ENCODE measurements at regions not wholly inside any gene's neighbourhood (a gene's known extent, or its start where the extent isn't known, plus 50 kb on each side); places are given as distances from the start of the nearest gene placed in this dataset.

GRCh38 chr1:209431402-209431801 lies 152.1 kb upstream of the CAMK1G start:
- no peaks in the 10 kb centered on the region for H3F3A ChIP-seq (ENCODE audit: insufficient read depth, low read length, poor library complexity, severe bottlenecking)

GRCh38 chr1:209431813-209432442 lies 151.6 kb upstream of the CAMK1G start:
- H3F3A ChIP-seq (ENCODE audit: insufficient read depth, low read length, poor library complexity, severe bottlenecking), result no peaks in the 10 kb centered on the region
- H4K20me1 ChIP-seq (ENCODE audit: insufficient read depth), result no peaks in the 10 kb centered on the region
- no peak overlapping the region for H2AFZ ChIP-seq (ENCODE audit: low read depth, low read length)
- H3K9me3 ChIP-seq (ENCODE audit: low read length), result no peaks in the 10 kb centered on the region
- no peak overlapping the region for H3K4me2 ChIP-seq (ENCODE audit: low read length)
- no peaks in the 10 kb centered on the region for H3K9me2 ChIP-seq (ENCODE audit: insufficient read depth, low read length)
- H3K27ac ChIP-seq (ENCODE audit: low read length), result peak overlapping the region; percentile 62
- no peaks in the 10 kb centered on the region for H3K36me3 ChIP-seq (ENCODE audit: insufficient read depth, low read length)
- no peaks in the 10 kb centered on the region for H3K27me3 ChIP-seq (ENCODE audit: insufficient read depth, low read depth, low read length)
- no peak overlapping the region for H3K9ac ChIP-seq (ENCODE audit: low read length)
- H3K4me3 ChIP-seq (ENCODE audit: low read length), result no peak overlapping the region
- no peaks in the 10 kb centered on the region for H3K79me2 ChIP-seq (replicated peaks; ENCODE audit: insufficient read depth, low read length)
- no peak for TF ChIP-seq EZH2 (IDR thresholded peaks at IDR 0.05; ENCODE audit: borderline replicate concordance, insufficient read depth, low read length, poor library complexity, severe bottlenecking)
- no peak for TF ChIP-seq RAD21 (conservative IDR thresholded peaks at IDR 0.05)
- no peak for TF ChIP-seq MXI1 (conservative IDR thresholded peaks at IDR 0.05; ENCODE audit: poor library complexity, severe bottlenecking)
- no peak for TF ChIP-seq SMC3 (conservative IDR thresholded peaks at IDR 0.05; ENCODE audit: poor library complexity)
- no peak for TF ChIP-seq EP300 (conservative IDR thresholded peaks at IDR 0.05; ENCODE audit: poor library complexity, severe bottlenecking)
- TF ChIP-seq POLR2AphosphoS5 (IDR thresholded peaks at IDR 0.05), result no peak
- TF ChIP-seq, protein P1, sequence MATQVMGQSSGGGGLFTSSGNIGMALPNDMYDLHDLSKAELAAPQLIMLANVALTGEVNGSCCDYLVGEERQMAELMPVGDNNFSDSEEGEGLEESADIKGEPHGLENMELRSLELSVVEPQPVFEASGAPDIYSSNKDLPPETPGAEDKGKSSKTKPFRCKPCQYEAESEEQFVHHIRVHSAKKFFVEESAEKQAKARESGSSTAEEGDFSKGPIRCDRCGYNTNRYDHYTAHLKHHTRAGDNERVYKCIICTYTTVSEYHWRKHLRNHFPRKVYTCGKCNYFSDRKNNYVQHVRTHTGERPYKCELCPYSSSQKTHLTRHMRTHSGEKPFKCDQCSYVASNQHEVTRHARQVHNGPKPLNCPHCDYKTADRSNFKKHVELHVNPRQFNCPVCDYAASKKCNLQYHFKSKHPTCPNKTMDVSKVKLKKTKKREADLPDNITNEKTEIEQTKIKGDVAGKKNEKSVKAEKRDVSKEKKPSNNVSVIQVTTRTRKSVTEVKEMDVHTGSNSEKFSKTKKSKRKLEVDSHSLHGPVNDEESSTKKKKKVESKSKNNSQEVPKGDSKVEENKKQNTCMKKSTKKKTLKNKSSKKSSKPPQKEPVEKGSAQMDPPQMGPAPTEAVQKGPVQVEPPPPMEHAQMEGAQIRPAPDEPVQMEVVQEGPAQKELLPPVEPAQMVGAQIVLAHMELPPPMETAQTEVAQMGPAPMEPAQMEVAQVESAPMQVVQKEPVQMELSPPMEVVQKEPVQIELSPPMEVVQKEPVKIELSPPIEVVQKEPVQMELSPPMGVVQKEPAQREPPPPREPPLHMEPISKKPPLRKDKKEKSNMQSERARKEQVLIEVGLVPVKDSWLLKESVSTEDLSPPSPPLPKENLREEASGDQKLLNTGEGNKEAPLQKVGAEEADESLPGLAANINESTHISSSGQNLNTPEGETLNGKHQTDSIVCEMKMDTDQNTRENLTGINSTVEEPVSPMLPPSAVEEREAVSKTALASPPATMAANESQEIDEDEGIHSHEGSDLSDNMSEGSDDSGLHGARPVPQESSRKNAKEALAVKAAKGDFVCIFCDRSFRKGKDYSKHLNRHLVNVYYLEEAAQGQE (IDR thresholded peaks at IDR 0.05; ENCODE audit: borderline replicate concordance), result no peak
- TF ChIP-seq, protein P2, sequence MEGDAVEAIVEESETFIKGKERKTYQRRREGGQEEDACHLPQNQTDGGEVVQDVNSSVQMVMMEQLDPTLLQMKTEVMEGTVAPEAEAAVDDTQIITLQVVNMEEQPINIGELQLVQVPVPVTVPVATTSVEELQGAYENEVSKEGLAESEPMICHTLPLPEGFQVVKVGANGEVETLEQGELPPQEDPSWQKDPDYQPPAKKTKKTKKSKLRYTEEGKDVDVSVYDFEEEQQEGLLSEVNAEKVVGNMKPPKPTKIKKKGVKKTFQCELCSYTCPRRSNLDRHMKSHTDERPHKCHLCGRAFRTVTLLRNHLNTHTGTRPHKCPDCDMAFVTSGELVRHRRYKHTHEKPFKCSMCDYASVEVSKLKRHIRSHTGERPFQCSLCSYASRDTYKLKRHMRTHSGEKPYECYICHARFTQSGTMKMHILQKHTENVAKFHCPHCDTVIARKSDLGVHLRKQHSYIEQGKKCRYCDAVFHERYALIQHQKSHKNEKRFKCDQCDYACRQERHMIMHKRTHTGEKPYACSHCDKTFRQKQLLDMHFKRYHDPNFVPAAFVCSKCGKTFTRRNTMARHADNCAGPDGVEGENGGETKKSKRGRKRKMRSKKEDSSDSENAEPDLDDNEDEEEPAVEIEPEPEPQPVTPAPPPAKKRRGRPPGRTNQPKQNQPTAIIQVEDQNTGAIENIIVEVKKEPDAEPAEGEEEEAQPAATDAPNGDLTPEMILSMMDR (IDR thresholded peaks at IDR 0.05; ENCODE audit: poor library complexity, severe bottlenecking), result no peak
- no peak for TF ChIP-seq TAF1 (IDR thresholded peaks at IDR 0.05; ENCODE audit: low read depth)

More at GRCh38 chr1:209431402-209431801, 152.1 kb upstream of the CAMK1G start:
- Histone ChIP-seq H3K27ac (ENCODE audit: low read length) (no peak overlapping the region), H3K79me2 (replicated peaks; ENCODE audit: insufficient read depth, low read length) (no peaks in the 10 kb centered on the region), H3K9me2 (ENCODE audit: insufficient read depth, low read length) (no peaks in the 10 kb centered on the region), H3K9ac (ENCODE audit: low read length) (no peak overlapping the region), H3K4me2 (ENCODE audit: low read length) (no peak overlapping the region), H3K4me3 (ENCODE audit: low read length) (no peak overlapping the region), H4K20me1 (ENCODE audit: insufficient read depth) (no peaks in the 10 kb centered on the region), H3K27me3 (ENCODE audit: insufficient read depth, low read depth, low read length) (no peaks in the 10 kb centered on the region), H2AFZ (ENCODE audit: low read depth, low read length) (no peak overlapping the region), H3K9me3 (ENCODE audit: low read length) (no peaks in the 10 kb centered on the region), H3K36me3 (ENCODE audit: insufficient read depth, low read length) (no peaks in the 10 kb centered on the region)
- no peak for TF ChIP-seq POLR2AphosphoS5 (IDR thresholded peaks at IDR 0.05)
- TF ChIP-seq, protein P2 (IDR thresholded peaks at IDR 0.05; ENCODE audit: poor library complexity, severe bottlenecking), result no peak
- no peak for TF ChIP-seq SMC3 (conservative IDR thresholded peaks at IDR 0.05; ENCODE audit: poor library complexity)
- no peak for TF ChIP-seq RAD21 (conservative IDR thresholded peaks at IDR 0.05)
- no peak for TF ChIP-seq EZH2 (IDR thresholded peaks at IDR 0.05; ENCODE audit: borderline replicate concordance, insufficient read depth, low read length, poor library complexity, severe bottlenecking)
- no peak for TF ChIP-seq TAF1 (IDR thresholded peaks at IDR 0.05; ENCODE audit: low read depth)
- TF ChIP-seq MXI1 (conservative IDR thresholded peaks at IDR 0.05; ENCODE audit: poor library complexity, severe bottlenecking), result no peak
- TF ChIP-seq, protein P1 (IDR thresholded peaks at IDR 0.05; ENCODE audit: borderline replicate concordance), result no peak
- TF ChIP-seq EP300 (conservative IDR thresholded peaks at IDR 0.05; ENCODE audit: poor library complexity, severe bottlenecking), result no peak
